ENCODE measurements at regions not wholly inside any gene's neighbourhood (a gene's known extent, or its start where the extent isn't known, plus 50 kb on each side); places are given as distances from the start of the nearest gene placed in this dataset.

DNA sequence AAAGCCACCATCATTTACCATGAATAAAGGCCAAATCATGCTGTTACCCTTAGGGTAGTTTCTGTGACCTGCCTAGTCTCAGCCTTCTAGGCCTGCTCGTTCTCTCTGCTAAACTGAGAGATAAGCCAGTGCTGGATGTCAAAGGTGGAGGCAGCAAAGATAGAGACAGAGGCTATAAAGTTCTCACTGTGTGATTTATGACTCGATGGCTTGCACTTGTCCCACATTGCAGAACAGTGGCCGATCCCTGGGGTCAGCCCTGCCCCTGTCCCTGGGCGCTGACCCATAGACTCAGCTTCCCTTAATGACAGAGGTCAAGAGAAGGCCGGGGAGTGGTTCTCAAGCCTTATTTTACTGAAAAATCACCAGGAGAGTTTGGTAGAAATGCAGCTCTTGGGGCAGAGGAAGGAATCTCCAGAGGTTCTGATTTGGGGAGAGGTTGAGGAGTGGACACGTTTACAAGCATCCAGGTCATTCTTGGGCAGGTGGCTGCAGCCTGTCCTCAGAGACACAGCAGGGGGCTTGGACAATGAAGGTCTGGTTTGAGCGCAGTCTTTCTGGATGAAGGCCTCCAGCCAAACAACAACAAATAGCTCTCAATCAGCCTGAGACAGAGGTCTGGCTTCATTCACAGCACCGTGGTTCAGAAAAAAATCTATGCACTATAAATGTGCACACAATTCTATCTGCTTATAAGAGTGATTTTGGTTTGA lies 143.5 kb downstream of the ACKR3 start:
- Histone ChIP-seq H3K36me3 (ENCODE audit: control insufficient read depth, insufficient read depth, low read length) (no peaks in the 10 kb centered on the region), H3K4me3 (ENCODE audit: low read depth, low read length) (no peak overlapping the region), H3K27me3 (ENCODE audit: control insufficient read depth, insufficient read depth, low read length) (no peaks in the 10 kb centered on the region)
- DNase-seq (ENCODE audit: low read depth): no peak
- TF ChIP-seq, protein P1, sequence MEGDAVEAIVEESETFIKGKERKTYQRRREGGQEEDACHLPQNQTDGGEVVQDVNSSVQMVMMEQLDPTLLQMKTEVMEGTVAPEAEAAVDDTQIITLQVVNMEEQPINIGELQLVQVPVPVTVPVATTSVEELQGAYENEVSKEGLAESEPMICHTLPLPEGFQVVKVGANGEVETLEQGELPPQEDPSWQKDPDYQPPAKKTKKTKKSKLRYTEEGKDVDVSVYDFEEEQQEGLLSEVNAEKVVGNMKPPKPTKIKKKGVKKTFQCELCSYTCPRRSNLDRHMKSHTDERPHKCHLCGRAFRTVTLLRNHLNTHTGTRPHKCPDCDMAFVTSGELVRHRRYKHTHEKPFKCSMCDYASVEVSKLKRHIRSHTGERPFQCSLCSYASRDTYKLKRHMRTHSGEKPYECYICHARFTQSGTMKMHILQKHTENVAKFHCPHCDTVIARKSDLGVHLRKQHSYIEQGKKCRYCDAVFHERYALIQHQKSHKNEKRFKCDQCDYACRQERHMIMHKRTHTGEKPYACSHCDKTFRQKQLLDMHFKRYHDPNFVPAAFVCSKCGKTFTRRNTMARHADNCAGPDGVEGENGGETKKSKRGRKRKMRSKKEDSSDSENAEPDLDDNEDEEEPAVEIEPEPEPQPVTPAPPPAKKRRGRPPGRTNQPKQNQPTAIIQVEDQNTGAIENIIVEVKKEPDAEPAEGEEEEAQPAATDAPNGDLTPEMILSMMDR (IDR thresholded peaks at IDR 0.05; ENCODE audit: insufficient read depth, low read length, poor library complexity, severe bottlenecking): no peak

DNA sequence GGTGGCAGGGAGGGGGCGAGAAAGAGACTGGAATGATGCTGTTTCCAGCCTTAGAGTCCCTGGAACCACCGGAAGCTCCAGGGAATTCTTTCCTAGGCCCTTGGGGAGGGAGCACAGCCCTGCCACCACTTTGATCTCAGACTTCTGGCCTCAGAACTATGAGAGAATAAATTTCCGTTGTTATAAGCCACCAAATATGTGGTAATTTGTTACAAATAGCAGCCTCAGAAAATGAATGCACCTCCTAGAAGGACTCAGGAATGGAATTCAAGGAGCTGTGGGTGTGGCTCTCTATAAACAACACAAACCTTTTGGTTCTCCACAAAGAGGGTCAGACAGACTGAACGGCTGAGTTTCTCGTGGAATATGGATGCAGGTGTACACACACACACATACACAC lies 144.5 kb downstream of the ACKR3 start:
- TF ChIP-seq, protein P1 (IDR thresholded peaks at IDR 0.05; ENCODE audit: insufficient read depth, low read length, poor library complexity, severe bottlenecking): no peak
- H3K27me3 ChIP-seq (ENCODE audit: control insufficient read depth, insufficient read depth, low read length): no peaks in the 10 kb centered on the region
- no peaks in the 10 kb centered on the region for H3K36me3 ChIP-seq (ENCODE audit: control insufficient read depth, insufficient read depth, low read length)
- DNase-seq (ENCODE audit: low read depth): no peak
- H3K4me3 ChIP-seq (ENCODE audit: low read depth, low read length): no peak overlapping the region

DNA sequence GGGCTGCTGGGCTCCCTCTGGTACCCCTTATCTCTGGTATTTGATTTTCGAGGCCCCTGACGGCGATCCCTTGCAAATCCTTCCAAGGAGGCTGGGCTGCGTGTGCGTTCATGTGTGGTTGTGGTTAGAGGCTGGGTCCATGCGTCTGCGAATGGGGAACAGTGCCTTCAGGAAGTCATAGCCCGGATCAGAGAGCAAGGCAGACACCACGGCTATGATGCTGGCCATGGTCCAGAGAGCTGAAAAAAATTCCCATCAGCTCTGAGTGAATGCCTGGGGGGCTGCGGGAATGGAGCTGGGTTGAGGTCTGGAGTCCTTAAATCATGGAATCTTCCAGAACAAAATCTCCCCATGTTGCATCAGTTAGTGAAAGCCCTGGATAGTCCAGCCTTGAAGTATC lies 145.5 kb downstream of the ACKR3 start:
- DNase-seq (ENCODE audit: low read depth): no peak
- Histone ChIP-seq H3K4me3 (ENCODE audit: low read depth, low read length) (no peak overlapping the region), H3K36me3 (ENCODE audit: control insufficient read depth, insufficient read depth, low read length) (no peaks in the 10 kb centered on the region), H3K27me3 (ENCODE audit: control insufficient read depth, insufficient read depth, low read length) (no peaks in the 10 kb centered on the region)
- TF ChIP-seq, protein P1 (IDR thresholded peaks at IDR 0.05; ENCODE audit: insufficient read depth, low read length, poor library complexity, severe bottlenecking): no peak

DNA sequence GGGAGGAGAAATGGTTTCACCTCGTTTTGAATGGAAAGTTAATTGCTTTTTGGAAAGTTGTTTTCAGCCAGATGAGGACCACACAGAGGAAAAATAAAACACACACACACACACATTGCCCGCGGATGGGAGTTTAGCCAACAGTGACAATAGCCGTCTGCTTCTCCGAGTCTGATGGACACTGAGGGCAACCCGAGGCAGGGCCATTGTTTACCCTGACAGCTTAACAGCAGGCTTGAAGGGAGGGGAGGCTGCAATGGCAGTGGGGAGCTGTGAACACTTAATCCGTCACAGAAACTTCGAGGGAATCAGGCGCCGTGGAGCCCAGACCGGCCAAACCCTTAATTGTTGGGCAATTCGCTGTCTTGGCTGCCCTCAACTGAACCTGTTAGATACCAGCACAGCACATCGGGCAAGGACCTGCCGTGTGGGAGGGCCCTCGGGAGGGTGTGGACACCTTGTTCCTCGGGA lies 145.9 kb downstream of the ACKR3 start:
- Histone ChIP-seq H3K4me3 (ENCODE audit: low read depth, low read length) (no peak overlapping the region), H3K27me3 (ENCODE audit: control insufficient read depth, insufficient read depth, low read length) (no peaks in the 10 kb centered on the region), H3K36me3 (ENCODE audit: control insufficient read depth, insufficient read depth, low read length) (no peaks in the 10 kb centered on the region)
- TF ChIP-seq, protein P1 (IDR thresholded peaks at IDR 0.05; ENCODE audit: insufficient read depth, low read length, poor library complexity, severe bottlenecking): no peak
- DNase-seq (ENCODE audit: low read depth): no peak

DNA sequence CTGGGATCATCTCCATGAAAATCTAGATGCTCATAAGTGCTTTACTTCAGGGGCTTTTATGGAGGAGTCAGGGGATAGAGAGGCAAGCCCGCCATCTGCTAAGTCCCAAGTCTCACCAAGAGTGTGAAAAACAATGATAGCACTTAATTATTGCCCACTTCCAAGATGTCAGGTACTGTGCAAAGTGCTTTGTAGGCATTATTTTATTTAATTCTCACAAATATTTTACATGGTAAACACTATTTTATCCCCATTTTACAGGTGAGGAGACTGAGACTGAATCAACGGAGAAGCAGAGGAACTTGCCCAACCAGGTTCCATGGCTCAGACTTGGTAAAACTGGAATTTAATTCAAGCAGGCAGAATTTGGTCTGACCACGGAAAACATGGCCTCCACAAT lies 147.5 kb downstream of the ACKR3 start:
- TF ChIP-seq, protein P1 (IDR thresholded peaks at IDR 0.05; ENCODE audit: insufficient read depth, low read length, poor library complexity, severe bottlenecking): no peak
- Histone ChIP-seq H3K4me3 (ENCODE audit: low read depth, low read length) (no peak overlapping the region), H3K36me3 (ENCODE audit: control insufficient read depth, insufficient read depth, low read length) (no peaks in the 10 kb centered on the region), H3K27me3 (ENCODE audit: control insufficient read depth, insufficient read depth, low read length) (no peaks in the 10 kb centered on the region)
- no peak for DNase-seq (ENCODE audit: low read depth)

DNA sequence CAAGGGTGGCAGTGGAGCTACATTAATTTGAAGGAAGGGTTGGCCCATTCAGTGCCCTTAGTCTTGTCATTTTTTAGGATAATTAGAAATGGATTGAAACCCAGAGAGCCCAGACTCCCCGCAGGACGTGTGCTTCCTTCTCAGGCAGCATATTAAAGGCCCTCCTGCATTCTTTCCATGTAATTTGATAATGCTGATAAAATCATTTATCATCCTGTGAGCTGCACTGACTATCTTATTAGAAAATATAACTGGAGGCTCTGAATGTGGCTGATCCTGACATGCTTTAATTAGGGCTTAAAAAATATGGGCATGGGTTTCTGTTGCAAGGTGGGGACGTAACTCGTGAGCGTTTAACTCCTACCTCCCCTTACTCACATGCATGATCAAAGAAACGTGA lies 148.1 kb downstream of the ACKR3 start:
- Histone ChIP-seq H3K4me3 (ENCODE audit: low read depth, low read length) (no peak overlapping the region), H3K27me3 (ENCODE audit: control insufficient read depth, insufficient read depth, low read length) (no peaks in the 10 kb centered on the region), H3K36me3 (ENCODE audit: control insufficient read depth, insufficient read depth, low read length) (no peaks in the 10 kb centered on the region)
- TF ChIP-seq, protein P1 (IDR thresholded peaks at IDR 0.05; ENCODE audit: insufficient read depth, low read length, poor library complexity, severe bottlenecking): no peak
- no peak for DNase-seq (ENCODE audit: low read depth)
